ENCODE measurements at regions not wholly inside any gene's neighbourhood (a gene's known extent, or its start where the extent isn't known, plus 50 kb on each side); places are given as distances from the start of the nearest gene placed in this dataset.

- Histone ChIP-seq H3K4me1 (no peaks in the 10 kb centered on the region), H3K9me3 (no peaks in the 10 kb centered on the region), H3K4me3 (no peak overlapping the region), H3K27ac (no peak overlapping the region), H3K36me3 (no peaks in the 10 kb centered on the region), H3K27me3 (no peaks in the 10 kb centered on the region)
- DNase-seq, result no peak
- TF ChIP-seq CTCF (IDR thresholded peaks at IDR 0.05), result no peak
Observed at GRCh38 chr6:86357877-86358276, 579.5 kb upstream of the HTR1E start.

GRCh38 chr6:86355271-86355670, 582.1 kb upstream of the HTR1E start:
- no peak overlapping the region for H3K4me3 ChIP-seq
- no peak for DNase-seq
- H3K27me3 ChIP-seq, result no peaks in the 10 kb centered on the region
- H3K36me3 ChIP-seq, result no peaks in the 10 kb centered on the region
- TF ChIP-seq POLR2A (IDR thresholded peaks at IDR 0.05) (no peak), CTCF (IDR thresholded peaks at IDR 0.05) (no peak)
- H3K27ac ChIP-seq, result no peak overlapping the region
- H3K9me3 ChIP-seq, result no peaks in the 10 kb centered on the region
- no peaks in the 10 kb centered on the region for H3K4me1 ChIP-seq

GRCh38 chr6:86331919-86332318, 605.4 kb upstream of the HTR1E start:
- TF ChIP-seq CTCF (IDR thresholded peaks at IDR 0.05) (no peak), POLR2A (IDR thresholded peaks at IDR 0.05) (no peak)
- Histone ChIP-seq H3K9me3 (no peaks in the 10 kb centered on the region), H3K27me3 (no peaks in the 10 kb centered on the region), H3K4me3 (no peak overlapping the region), H3K27ac (no peak overlapping the region), H3K36me3 (no peaks in the 10 kb centered on the region), H3K4me1 (no peaks in the 10 kb centered on the region)
- DNase-seq, result no peak

- Histone ChIP-seq H3K36me3 (no peaks in the 10 kb centered on the region), H3K27ac (no peak overlapping the region), H3K4me3 (no peak overlapping the region), H3K27me3 (no peaks in the 10 kb centered on the region), H3K9me3 (no peaks in the 10 kb centered on the region), H3K4me1 (no peaks in the 10 kb centered on the region)
- TF ChIP-seq CTCF (IDR thresholded peaks at IDR 0.05) (no peak), POLR2A (IDR thresholded peaks at IDR 0.05) (no peak)
- DNase-seq, result no peak
Observed at GRCh38 chr6:86331265-86331840, 606.0 kb upstream of the HTR1E start.

GRCh38 chr6:86306210-86306609, 631.1 kb upstream of the HTR1E start:
- no peak overlapping the region for H3K27ac ChIP-seq

More at GRCh38 chr6:86306210-86306609, 631.1 kb upstream of the HTR1E start:
- TF ChIP-seq CTCF (IDR thresholded peaks at IDR 0.05) (no peak), POLR2A (IDR thresholded peaks at IDR 0.05) (no peak)
- H3K9me3 ChIP-seq, result no peaks in the 10 kb centered on the region
- no peaks in the 10 kb centered on the region for H3K27me3 ChIP-seq
- H3K36me3 ChIP-seq, result no peaks in the 10 kb centered on the region
- H3K4me1 ChIP-seq, result no peaks in the 10 kb centered on the region
- no peak for DNase-seq
- H3K4me3 ChIP-seq, result no peak overlapping the region
